ENCODE measurements at regions not wholly inside any gene's neighbourhood (a gene's known extent, or its start where the extent isn't known, plus 50 kb on each side); places are given as distances from the start of the nearest gene placed in this dataset.

GRCh38 chr7:15737601-15738000 is 51.1 kb upstream of the MEOX2 start:
- H3K27me3 Mint-ChIP-seq (ENCODE audit: low read depth) = no peaks in the 10 kb centered on the region
- no peak overlapping the region for H3K27ac Mint-ChIP-seq (ENCODE audit: unreplicated experiment)
- H3K36me3 Mint-ChIP-seq (ENCODE audit: low read depth) = no peaks in the 10 kb centered on the region
- TF ChIP-seq, protein P1, sequence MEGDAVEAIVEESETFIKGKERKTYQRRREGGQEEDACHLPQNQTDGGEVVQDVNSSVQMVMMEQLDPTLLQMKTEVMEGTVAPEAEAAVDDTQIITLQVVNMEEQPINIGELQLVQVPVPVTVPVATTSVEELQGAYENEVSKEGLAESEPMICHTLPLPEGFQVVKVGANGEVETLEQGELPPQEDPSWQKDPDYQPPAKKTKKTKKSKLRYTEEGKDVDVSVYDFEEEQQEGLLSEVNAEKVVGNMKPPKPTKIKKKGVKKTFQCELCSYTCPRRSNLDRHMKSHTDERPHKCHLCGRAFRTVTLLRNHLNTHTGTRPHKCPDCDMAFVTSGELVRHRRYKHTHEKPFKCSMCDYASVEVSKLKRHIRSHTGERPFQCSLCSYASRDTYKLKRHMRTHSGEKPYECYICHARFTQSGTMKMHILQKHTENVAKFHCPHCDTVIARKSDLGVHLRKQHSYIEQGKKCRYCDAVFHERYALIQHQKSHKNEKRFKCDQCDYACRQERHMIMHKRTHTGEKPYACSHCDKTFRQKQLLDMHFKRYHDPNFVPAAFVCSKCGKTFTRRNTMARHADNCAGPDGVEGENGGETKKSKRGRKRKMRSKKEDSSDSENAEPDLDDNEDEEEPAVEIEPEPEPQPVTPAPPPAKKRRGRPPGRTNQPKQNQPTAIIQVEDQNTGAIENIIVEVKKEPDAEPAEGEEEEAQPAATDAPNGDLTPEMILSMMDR (IDR thresholded peaks at IDR 0.05) = no peak
- no peaks in the 10 kb centered on the region for H3K4me1 Mint-ChIP-seq (ENCODE audit: low read depth)
- no peaks in the 10 kb centered on the region for H3K9me3 Mint-ChIP-seq (ENCODE audit: low read depth)
- no peak for DNase-seq (ENCODE audit: low spot score)
- H3K4me3 Mint-ChIP-seq (ENCODE audit: unreplicated experiment) = no peak overlapping the region

All from chondrocyte (in vitro differentiated cells).